NCI-H128 (cell line): ENCODE measurements at regions not wholly inside any gene's neighbourhood (a gene's known extent, or its start where the extent isn't known, plus 50 kb on each side); places are given as distances from the start of the nearest gene placed in this dataset.

ENCODE experiments used
- DNase-seq: peaks from one replicate; lab custom pipeline; 2025; ENCODE audit not compliant: unreplicated experiment; lab: John Stamatoyannopoulos, UW

DNA sequence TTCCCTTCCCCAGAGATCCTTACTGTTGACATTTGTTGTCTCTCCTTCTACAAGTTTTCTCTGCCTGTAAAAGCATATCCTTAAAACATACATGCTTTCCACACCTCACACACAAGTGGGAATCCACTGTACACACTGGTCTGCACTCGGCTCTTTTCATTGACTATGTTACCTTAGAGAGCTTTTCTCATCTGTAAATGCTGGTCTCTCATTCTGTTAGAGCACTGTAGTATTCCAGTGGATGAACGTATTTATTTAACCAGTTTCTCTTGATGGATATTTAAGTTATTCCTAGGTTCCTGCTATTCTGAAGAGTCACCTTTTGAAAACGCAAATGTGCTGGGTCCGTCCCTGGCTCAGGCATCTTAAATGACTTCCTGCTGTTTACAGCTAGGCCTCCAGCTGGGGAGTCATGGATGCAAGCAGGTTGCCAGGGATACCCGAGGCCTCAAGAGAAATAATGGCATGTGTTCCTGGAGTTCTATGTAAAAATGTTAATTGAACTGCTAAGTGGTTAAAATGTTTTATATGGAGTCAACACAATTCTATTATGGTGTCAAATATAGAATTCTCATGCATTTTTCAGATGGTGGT, 61.1 kb upstream of the TGM3 start:
- no peak for DNase-seq

DNA sequence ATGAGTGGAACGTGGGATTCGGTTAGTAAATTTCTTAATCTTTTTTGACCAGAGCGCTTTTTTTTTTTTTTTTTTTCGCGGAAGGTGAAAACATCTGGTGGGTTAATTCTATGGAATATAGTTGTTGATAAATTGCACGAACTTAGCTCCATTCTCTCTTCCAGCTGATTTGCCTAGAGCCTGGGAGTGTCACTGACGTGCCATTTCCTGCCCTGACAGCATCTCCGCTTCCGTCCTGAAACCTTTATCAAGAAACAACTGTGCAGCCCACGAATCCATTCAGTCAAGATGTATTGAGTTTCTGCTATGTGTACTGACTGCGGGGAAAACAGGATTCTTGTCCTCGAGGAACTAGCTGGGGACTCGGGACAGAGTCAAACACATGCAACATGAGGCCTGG, 59.5 kb upstream of the TGM3 start:
- no peak for DNase-seq

DNA sequence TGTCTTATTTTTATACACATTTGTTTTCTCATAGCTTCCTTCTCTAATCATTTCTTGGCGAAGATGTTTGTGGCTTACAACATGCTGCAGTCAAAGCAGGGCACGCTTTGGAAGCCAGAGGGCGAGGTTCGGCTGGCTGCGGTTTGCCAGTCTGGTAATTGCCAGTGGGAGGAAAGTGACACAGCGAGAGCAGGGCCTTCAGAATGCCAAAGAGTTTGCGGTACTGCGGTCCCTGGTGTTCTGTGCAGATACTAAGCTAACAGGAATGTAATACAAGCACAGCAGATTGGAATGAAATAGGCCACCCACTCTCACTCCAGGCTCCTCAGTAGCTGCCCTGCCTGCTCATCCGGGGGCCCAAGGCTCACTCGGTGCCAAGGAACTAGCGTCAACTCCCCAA, 58.7 kb upstream of the TGM3 start:
- DNase-seq: no peak

DNA sequence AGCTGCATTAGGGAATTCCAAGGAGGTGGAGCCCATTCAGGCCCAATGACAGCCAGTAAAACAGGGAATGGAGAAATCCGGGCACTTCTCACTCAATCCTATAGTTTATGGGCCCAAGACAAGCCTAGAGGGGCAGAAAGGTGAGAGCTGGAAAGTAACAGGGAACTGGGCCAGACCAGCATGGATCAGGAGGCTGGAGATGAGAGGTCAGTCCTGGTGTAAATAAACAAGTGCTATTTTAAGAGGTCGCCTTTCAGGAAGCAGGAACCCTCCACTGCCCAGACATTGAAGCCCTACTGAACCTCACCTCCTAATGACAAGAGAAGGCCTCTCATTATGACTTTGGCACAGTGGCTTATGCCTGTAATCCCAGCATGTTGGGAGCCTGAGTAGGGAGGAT, 57.2 kb upstream of the TGM3 start:
- DNase-seq: no peak

DNA sequence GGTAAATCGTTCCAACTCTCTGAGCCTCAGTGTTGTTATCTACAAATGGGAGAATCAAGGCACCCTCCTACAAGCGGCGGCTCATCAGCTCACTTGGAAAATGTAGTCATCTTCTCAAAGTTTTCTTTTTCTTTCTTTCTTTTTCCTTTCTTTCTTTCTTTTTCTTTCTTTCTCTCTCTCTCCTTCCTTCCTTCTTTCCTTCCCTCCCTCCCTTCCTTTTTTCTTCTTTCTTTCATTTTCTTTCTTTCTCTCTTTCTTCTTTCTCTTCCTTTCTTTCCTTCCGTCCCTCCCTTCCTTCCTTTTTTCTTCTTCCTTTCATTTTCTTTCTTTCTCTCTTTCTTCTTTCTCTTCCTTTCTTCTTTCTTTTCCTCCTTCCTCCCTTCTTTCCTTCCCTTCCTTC, 55.0 kb upstream of the TGM3 start:
- DNase-seq: no peak

DNA sequence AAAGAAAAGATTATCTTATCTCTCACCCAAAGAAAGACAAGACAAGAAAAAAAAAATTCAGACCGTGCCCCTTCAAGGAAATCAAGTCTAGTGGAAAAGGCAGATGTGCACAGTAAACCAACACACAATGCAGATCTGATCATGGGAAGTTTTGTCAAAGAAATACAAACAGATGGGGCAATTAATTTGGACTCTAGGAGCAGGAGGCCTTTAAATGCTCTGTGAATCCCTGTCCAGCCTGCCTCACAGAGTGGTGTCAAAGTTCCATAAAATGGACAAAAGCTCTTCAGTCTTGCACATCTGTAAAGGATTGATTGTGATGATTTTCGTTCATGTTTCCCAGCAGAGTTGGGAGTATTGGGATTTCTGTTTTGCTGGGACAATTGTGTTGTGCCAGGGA, 53.1 kb upstream of the TGM3 start:
- DNase-seq: no peak

DNA sequence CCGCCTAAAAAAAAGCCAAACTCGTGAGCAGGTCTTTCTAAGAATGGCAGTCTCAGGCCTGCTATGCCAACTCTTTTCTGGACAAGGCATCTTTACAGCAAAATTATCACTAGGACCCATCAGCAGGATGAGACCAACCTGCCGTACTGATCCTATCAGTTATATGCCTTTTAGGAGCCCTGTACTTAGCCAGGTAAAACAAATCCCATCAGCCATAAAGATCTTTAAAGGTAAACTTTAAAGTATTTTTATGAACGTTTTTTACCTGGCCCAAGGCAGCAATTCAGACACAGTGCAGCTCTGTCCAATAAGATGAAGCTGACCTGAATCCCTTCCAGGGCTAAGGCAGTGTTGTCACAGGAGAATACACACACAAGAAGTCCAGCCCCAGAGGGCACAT, 51.3 kb upstream of the TGM3 start:
- no peak for DNase-seq

DNA sequence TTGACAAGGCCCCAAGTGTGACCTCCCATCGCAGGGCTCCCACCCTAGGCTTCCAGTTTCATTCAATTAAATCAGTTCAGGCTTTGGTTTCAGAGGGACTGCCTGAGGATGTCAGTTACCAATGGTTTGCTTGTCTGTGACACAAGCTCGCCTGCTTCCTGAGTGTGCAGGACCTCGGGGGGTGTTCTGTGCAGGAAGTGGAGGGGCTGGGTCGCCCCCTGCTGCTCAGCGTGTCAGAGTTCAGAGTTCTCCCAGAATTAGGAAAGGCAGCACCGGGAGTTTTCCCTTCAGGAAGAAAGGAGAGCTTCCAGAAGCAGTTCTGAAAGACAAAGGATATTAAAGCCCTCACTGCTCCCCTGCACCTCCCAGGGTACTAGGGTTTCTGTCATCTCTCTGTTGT, 50.8 kb upstream of the TGM3 start:
- DNase-seq: no peak

DNA sequence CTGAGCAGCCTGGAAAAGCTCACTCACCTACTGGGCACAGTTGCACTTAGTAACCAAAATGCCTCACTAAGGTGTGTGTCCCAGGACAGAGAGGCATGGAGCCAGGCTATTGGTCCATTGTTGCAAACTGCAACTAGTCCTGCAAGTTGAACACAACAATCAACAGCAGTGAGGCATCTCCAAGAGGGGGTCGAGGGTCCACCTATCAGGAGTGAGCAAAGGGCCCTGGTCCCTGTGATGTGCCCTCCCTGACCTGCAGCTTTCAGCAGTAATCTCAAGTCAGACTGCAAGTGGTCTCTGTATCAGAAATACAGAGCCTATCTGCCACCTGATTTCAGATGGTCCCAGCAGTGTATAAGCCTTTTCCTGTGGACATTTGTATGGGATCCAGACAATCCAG, 50.2 kb upstream of the TGM3 start:
- DNase-seq: no peak
